ENCODE measurements at regions not wholly inside any gene's neighbourhood (a gene's known extent, or its start where the extent isn't known, plus 50 kb on each side); places are given as distances from the start of the nearest gene placed in this dataset.

GRCh38 chr12:105921872-105922669 lies 216.7 kb downstream of the NUAK1 start:
- H3K27ac ChIP-seq = no peak overlapping the region
- no peak for TF ChIP-seq CTCF (conservative IDR thresholded peaks at IDR 0.05)

GRCh38 chr12:105922670-105923102 lies 216.1 kb downstream of the NUAK1 start:
- H3K27ac ChIP-seq = no peak overlapping the region
- TF ChIP-seq CTCF (conservative IDR thresholded peaks at IDR 0.05) = no peak

DNA sequence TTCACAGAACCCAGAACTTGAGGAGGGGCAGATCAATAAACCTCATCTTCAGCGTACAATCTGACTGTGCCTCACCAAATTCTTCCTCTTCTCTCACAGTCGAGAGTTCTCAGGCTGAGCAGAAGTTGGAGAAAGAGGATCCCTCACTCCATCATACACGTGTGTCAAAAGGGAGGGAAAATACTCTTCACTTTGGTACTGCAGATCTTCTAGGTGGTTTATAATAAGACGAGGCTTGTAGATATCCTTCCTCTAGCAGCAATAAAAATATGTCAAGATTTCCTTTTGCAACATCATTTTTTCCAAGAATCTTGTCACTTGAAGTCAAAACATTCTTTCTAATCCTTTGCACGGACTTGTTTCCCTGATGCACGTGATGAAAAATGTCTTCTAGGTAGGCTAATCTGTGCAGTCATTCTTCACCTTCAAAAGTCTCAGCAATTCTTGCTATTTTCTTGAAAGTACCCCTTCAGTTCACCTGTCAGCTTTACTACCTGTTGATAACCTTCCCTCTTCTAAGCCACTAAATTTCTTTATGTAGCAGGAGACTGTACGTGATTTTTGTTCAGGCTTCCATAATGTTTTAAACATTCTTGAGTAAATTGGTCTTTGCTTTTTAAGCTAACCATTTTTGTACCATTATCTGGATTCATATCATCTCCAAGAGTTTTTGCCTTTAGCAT lies 214.1 kb downstream of the NUAK1 start:
- H3K27ac ChIP-seq = no peak overlapping the region
- TF ChIP-seq CTCF (conservative IDR thresholded peaks at IDR 0.05) = no peak

GRCh38 chr12:105927564-105927963 lies 211.2 kb downstream of the NUAK1 start:
- no peak overlapping the region for H3K27ac ChIP-seq
- TF ChIP-seq CTCF (conservative IDR thresholded peaks at IDR 0.05) = no peak

GRCh38 chr12:105928436-105928835 lies 210.3 kb downstream of the NUAK1 start:
- no peak overlapping the region for H3K27ac ChIP-seq
- no peak for TF ChIP-seq CTCF (conservative IDR thresholded peaks at IDR 0.05)

GRCh38 chr12:105929192-105929591 lies 209.6 kb downstream of the NUAK1 start:
- no peak overlapping the region for H3K27ac ChIP-seq
- no peak for TF ChIP-seq CTCF (conservative IDR thresholded peaks at IDR 0.05)

- TF ChIP-seq CTCF (conservative IDR thresholded peaks at IDR 0.05) = no peak
- H3K27ac ChIP-seq = no peak overlapping the region
Measured at GRCh38 chr12:105930557-105931503, 207.9 kb downstream of the NUAK1 start.

Data from VCaP (cell line).